ENCODE measurements at regions not wholly inside any gene's neighbourhood (a gene's known extent, or its start where the extent isn't known, plus 50 kb on each side); places are given as distances from the start of the nearest gene placed in this dataset.

DNA sequence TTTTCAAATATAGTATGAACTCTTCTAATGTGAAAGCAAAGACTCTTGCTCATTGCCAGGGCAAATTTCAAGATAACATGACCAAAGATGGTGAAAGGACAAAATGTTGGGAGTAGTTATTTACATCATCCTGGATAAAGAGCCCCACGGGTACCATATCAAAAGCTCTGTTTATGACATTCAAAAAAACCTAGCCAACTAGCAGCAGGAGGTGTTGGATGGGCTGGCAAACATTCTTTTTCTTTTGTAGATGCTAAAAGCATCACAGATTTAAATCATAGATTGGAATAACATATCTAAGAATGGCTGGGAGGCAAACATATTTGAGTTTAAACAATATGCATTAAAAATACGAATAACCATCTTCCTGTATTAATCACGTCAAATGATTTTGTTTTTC lies 153.5 kb downstream of the ICOS start:
- intact Hi-C loops (cut with micrococcal nuclease), result no loop called here

DNA sequence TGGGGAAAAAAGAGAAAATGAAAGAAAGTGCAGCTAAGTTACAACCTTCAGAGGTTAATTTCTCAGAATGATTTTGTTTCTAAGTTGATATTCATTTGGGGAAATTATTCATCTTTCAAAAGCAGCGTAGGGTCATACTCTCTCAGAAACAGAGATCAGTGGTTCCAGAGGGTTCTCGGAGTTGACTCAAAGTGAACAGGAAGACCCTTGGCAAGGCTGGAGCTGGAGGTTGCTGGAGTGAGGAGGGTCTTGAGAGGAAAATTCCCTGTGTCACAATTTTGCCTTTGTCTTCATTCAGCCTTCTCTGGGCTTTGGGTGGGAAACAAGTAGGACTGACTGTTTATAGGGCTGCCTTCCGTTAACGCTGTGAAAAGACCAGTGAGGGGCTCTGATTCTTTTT lies 168.2 kb downstream of the ICOS start:
- intact Hi-C loops (cut with micrococcal nuclease), result loop anchor here (2.0 to 10.0 kb wide), 5 partner anchors 86 to 1982 kb away; partner anchors contain the start of gene INO80D

DNA sequence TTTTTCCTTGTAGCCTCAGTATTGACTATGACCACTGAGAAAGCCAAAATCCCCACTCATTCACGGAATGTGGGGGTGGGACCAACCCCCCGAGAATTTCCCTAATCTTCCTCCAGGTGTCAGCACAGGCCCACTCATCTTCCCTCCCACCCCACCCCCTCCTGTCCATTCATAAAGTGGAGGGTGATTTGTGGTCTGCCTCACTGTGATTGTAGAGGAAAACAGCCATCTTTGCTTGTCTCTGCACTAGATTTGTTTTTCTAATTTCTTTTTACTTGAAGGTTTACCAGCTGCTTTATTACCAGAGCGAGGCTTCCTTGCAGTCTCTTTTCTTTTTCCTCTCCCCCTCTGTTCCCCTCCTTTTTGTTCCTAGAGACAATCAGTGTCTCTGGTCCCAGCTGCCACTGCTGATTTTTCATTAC lies 171.8 kb downstream of the ICOS start:
- intact Hi-C loops (cut with micrococcal nuclease), result loop anchor here (1.0 to 10.0 kb wide), 17 partner anchors 36 to 1979 kb away; partner anchors contain the start of genes ICOS and INO80D

DNA sequence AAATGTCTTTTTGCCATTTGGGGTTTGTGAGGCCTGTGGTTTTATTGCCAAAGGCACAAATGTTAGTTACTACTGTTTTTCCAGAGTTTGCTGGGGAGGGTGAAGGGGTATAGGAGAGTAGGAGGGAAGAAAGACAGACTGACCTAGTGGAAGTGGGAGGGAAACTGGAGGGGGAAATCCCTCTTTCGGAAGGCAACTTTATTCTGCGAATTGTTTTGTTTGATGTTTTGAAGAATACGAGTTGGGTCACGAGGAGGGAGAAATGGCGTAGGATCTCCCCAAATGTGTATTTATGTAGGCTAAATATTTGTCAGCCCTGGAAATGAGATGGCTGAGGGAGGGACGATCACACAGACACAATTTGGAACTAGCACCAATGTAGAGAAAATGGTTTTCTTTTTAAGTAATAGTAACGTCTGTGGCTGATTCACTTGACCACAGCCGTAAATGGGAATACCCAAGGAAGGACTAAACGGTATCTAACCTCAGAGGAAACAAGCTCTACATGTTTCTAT lies 172.3 kb downstream of the ICOS start:
- intact Hi-C loops (cut with micrococcal nuclease), result loop anchor here (1.0 to 10.0 kb wide), 17 partner anchors 36 to 1978 kb away; partner anchors contain the start of genes ICOS and INO80D

DNA sequence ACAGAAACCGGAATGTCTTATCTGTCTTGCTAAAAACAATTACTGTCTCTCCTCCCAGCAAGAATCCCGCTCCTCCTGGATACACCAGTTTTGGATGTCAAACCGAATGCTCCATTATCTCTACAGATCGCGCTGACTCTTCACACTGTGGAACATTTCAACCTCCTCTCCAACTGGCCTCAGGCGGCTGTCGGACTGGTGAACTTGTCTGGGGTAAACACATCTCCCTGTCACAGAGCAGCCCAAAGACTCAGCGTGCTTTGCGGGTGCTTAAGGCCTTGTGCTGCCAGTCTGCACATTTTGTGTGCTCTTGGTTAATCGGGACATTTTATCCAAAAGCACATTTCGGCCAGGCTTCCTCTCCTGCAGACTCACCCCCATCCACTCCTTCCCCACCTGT lies 173.1 kb downstream of the ICOS start:
- intact Hi-C loops (cut with micrococcal nuclease), result loop anchor here (2.0 to 10.0 kb wide), 11 partner anchors 37 to 1978 kb away; partner anchors contain the start of genes ICOS and INO80D

DNA sequence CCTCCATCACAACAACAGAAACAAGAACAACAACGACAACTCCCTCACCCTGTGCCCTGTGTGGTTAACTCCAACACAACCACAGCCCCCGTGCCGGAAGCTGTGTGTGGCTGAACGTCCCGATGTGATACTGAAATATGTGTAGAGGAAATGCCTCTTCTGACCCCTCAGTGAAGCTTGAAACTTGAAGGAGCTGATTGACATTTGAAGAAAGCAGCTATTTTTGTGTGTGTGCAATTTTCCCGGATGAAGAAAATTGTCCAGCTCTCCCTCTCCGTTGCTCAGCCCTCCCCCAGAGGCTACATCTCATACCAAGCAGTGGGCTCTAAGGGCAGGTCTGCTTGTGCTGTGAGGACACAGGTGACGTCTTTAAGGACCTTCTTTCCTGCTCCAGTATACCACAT lies 173.8 kb downstream of the ICOS start:
- intact Hi-C loops (cut with micrococcal nuclease), result no loop called here

DNA sequence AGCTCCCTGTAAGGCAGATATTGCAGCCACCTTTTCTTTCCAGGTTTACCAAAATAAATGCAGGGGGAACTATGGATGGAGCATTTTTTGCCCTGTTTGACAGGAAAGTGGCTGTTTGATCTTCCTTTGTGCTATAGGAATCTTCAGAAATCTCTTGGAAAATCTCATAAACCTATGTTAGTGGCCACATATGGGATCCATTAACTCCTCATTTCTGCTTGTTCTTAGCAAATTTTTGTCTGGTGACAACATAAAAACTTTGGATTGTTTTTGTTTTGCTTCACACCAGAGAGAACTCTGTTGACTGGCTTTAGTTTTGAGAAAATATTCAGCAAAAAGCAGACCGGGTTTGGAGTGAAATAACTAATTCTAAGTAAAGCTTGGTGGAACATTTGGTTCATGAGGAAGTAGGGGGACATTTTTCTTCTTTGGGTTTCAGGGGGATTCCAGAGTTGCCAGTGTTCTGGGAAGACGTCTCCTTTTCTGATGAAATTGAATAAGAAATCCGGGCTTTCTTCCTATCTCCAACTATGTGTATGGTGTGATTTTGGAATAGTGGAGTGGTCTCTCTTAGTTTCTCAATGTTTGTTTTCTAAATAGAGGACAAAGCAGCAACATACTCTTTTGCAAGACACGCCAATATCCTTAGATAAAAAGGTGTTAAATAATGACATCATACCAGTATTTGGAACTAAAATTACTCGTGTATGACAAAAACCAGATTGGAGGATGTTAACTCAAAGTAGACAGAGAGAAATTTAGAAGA lies 174.4 kb downstream of the ICOS start:
- intact Hi-C loops (cut with micrococcal nuclease), result no loop called here

DNA sequence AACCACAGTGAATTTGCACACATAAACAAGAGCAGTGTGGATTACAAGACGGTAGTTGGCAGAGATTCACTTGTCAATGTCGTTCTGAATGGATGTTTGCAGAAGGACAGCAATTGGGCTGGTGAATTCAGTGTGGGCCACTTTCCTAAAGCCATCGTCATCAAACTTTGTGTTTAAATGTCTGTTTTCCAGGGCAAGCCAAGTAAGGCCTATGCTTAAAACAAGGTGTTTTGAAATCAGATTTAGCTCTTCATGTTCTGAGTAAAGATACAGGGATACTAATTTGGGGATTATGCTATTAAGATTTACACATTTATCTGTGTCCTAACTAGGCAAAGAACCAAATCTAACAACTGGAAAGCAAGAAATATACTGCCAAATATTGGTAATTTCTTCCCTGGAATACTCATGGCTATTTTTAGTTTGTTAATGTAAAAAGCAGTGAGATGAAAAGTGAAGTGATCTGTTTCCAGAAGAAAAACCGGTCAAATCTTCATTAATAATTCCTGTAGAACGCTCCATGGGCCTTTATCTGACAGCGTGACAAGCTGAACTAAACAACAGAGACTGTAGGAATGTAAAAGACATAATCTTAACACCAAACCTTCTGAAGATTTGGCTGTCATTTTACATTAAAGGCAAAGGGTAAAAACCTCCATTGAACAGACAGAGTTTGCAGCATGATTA lies 175.7 kb downstream of the ICOS start:
- intact Hi-C loops (cut with micrococcal nuclease), result no loop called here

DNA sequence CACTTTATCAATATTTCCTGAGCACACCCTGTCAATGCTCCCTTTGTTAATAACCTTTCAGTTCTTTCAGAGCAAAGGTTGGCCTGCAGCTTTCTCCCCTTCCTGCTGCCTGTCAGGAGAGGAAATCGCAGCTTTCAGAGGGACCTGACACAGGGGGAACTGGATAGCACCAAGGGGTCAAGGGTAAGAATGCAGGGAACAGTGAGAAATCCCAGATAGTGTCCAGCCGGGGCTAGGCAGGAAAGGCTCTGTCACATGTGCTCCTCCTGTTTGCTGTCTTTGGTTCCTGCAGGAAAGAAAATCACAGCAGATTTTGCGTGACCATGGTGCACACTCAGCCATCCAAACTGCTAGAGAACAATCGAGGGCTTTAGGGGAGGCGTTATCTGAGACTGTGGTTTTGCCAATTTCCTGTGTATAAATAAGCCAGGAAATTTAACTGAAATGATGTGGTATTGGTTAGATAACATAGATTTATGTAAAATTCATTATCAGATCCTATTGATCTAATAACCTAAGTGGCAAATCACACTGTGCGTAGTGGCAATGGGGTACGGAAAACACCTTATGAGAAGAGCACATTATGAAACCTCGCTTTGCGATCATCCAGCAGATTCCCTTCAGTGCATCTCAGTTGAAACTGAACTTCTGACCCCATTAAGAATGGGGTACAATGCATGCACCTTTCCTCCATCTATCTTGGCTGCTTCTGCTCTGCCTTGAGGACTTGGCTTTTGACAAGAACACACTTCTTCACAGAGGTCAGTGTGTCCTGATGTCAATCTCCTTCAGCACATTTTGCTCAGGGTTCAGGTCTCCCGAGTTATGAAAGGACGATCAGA lies 178.0 kb downstream of the ICOS start:
- intact Hi-C loops (cut with micrococcal nuclease), result no loop called here

DNA sequence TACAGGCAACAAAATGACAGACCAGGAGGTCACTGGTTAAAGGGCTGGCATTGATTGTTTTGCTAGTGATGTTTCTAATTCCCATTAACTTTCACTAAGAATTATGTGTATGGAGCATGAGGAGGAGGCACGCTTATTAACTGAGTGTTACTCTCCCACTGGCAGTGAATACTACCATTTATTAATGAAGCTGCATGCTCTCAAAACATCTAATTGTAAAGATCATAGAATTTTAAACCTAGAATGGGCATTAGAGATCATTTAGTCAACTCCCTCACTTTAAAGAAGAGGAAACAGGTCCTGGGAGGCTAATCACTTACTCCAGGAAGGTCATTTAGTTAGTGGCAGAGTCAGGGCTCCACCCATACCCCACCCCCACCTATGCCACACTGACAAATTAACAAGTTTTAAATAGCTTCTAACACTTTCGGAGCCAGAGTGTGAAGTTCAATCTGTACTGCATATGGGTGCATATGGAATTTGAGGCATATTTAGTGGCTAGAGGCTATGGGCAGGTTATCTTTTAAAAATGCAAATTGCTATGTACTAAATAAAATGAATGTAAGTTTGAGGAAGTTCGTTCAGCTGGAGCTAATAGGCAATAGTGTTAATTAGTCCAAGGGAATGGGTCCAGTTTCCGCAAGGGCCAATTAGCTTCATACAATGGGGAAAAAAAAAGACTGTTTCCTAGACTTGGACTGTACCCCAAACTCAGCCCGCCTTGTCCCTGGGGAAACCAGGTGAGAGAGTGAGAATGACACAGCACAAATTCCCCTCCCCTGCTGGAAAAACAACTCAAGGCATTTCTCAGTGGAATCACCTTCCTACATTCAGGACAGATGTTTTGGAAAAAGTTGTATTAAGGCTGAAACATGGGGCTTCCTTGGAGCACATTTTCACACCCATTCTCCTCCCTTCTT lies 178.8 kb downstream of the ICOS start:
- intact Hi-C loops (cut with micrococcal nuclease), result no loop called here

DNA sequence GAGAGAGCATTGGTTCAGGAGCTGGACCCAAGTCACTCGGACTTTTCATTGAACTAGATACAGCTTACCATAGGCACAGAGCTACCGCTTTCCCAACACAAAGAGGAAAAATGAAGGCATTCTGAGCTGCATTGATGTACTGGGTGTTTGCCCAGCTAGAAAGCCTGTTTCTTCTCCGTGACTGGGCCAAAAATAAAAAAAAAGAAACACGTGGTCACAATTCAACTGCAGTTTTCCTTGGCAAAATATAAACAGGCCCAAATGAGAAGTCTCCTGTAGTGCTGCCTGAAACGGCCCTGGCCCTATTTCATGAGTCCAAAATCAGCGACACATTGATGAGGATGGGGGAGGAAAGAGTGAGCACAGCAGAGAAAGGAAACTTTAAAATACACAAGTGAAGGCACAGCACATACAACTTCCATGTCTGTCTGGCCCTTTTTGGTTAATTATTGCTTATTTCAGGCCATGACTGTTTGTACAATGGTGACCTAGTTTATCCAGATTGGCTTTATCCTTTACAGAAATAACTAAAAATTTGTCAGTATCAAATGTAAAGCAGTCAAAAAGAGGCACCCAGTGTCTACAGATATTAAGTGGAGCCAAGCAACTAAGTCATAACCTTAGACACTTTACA lies 179.7 kb downstream of the ICOS start:
- intact Hi-C loops (cut with micrococcal nuclease), result no loop called here

DNA sequence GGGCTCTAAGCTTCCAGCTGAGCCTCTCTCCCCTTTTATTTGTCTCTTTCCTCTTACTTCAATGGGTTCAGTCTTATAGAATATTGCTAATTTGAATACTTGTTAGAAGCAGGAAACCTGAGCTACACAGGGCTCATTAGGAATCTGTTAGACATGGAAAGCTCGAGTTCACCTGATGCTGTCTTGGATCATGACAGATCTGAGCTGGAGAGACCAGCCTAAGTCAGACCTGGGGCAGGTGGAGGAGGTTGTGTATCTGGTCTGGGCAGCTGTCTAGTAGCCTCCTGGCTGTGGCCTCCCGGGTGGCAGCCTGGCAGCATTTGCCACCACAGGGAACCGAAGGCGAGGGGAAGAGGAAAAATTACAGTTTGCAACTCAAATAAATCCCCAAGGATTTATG lies 185.9 kb downstream of the ICOS start:
- intact Hi-C loops (cut with micrococcal nuclease), result no loop called here

DNA sequence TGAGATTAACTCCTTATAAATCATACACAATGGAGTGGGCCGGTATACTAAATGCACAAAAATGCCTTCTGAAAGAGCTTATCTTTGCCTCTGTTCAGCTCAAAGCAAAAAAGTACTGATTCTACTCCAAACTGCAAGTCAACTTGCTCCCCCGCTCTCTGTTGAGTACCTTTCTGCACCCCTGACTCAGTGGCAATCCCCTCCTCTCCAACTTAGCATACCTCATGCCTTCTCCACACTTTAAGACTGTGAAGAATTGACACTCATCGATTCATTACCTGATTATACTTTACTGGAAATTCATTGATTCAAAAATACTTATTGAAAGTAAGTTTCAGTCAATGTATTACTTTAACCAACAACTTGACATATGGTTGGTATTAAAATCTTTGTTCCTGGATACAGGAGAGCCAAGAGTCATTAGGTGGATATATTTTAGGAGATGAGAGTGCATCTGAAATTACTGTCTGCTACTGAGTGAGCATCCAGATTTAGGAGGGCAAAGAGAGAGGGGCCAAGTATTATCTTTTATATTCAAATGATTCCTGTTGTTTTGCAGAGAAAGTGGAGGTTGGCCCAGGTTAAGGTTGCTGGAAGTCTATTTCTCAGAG lies 187.7 kb downstream of the ICOS start:
- intact Hi-C loops (cut with micrococcal nuclease), result no loop called here

DNA sequence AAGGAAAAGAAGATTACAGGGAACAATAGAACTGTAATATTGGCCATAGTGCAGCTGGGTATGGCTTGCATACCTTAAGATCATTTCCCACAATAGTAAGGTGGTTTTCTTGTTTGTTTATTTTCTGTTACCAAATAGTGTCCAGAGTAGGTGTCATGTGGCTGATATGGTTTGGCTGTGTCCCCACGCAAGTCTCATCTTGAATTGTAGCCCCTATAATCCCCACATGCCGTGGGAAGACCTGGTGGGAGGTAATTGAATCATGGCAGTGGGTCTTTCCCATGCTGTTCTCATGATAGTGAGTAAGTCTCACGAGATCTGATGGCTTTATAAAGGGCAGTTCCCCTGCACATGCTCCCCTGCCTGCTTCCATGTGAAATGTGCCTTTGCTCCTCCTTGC lies 190.1 kb downstream of the ICOS start:
- intact Hi-C loops (cut with micrococcal nuclease), result no loop called here

DNA sequence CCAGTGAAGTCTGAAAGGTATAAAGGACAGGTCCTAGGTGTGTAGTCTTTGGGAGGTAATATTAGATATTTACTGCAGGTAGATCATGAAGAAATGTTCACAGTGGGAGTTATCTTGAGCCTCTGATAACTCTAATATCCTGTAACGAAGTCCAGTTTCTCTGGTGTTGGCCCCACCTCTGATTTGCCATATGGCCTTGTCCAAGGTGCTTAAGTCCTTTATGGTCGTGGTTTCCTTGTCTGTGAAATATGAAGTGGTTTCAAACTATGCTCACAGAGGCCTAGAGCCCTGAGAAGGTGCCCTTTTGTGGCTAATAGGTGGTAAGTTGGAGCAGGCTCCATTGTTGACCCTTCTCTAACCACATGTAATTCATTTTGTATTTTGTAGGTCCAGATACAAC lies 190.7 kb downstream of the ICOS start:
- intact Hi-C loops (cut with micrococcal nuclease), result no loop called here

DNA sequence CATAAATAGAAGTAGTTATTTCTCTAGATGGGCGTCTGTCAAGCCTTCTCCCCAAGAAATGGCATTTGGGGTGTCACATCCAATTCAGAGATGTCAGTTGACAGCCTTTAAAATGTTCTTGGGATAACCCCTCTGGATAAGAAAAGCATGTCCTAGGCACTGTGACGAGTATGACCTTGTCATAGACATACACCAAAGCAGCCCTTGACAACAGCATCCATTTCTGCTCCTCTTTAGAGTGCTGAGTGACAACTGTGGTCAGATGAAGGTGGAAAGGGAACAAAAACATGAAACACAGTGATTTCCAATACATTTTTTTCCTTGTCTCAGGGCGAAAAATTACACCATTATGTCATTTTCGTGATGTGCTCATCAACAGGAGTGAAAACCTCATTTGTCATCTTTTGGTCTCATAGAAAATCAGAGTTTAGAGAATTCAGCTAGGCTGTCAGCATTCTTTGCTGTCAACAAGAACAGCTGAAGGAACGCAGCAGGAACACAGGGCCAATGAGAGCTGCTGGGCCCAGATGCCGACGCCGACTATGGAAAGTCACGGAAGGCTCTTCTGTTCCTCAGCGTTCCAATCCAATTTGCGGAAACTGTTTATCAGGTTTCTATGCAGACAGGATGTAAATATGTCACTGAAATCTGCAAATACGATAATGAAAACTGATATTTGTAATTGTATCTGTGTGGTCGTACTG lies 193.2 kb downstream of the ICOS start:
- intact Hi-C loops (cut with micrococcal nuclease), result no loop called here

DNA sequence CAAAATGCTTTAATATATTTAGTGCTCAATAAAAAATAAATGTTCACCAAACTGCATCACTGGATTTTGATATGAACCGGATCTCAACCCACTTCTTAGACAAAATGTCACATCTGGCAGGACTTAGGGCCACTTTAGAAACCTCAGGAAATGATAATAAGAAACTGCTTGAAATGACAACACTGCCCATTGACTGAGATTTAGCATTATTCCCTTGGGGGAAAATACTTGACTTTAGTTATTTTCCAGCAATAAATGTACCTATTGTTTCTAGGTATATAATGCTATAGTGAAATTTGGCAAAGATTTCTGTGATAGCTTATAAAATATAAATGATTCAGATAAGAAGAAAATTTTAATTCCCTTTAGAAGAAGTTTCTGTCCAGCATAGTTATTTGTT lies 195.1 kb downstream of the ICOS start:
- intact Hi-C loops (cut with micrococcal nuclease), result no loop called here

DNA sequence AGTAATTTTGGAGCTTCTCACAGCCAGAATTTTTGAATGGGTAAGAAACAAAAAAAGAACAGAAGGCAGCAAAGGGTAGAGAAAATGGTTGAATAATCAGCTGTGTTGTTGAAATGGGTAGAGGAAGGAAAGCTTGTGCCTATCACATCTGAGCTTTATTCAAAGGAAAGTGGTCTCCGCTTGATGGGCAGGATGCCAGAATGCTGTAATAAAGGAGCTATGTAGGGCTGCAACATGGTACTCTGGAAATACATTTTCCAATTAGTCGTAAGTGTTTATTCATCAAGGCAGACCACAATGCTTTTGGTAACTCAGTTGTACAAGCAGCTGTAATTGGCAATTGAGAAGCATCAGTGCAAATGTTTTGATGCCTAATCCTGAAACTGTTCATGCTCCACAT lies 196.9 kb downstream of the ICOS start:
- intact Hi-C loops (cut with micrococcal nuclease), result no loop called here

DNA sequence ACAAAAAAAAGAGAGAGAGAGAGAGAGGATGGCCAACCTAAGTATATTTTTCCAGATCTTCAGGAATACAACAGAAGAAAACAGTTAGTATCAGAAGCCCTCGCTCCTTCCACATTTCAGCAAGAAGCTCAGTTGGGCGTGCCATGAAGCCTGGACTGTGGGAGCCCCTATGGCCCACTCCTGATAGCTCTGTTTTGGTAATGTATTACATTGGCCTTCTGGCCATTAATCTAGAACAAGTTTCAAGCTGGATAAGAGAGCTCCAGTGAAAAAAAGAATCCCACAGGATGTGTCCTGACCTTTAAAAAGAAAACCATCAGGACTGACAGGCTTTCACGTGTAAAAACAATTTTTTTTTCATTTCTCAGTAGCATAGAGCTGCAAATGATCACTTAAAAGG lies 197.9 kb downstream of the ICOS start:
- intact Hi-C loops (cut with micrococcal nuclease), result no loop called here

Data from T-helper 1 cell treated with Interleukin-12 subunit alpha and Interleukin-12 subunit beta and Interleukin-4 antibody, amounts not matched to agents 30 ng/mL and 1 ng/mL, for 36 hours (primary cell).